22Rv1 (cell line): ENCODE measurements at regions not wholly inside any gene's neighbourhood (a gene's known extent, or its start where the extent isn't known, plus 50 kb on each side); places are given as distances from the start of the nearest gene placed in this dataset.

ENCODE experiments used
- ZFX ChIP-seq: fragments of 450-650 bp; IDR thresholded peaks from 2 replicates; pipeline ENCODE4 v1.6.1; 2017; ENCODE audit warnings: antibody characterized with exemption, borderline replicate concordance
- TF ChIP-seq, protein P1 (sequence below): fragments of 450-650 bp; IDR thresholded peaks from 2 replicates; pipeline ENCODE4 v1.5.1; 2017; ENCODE audit warnings: mild to moderate bottlenecking

DNA sequence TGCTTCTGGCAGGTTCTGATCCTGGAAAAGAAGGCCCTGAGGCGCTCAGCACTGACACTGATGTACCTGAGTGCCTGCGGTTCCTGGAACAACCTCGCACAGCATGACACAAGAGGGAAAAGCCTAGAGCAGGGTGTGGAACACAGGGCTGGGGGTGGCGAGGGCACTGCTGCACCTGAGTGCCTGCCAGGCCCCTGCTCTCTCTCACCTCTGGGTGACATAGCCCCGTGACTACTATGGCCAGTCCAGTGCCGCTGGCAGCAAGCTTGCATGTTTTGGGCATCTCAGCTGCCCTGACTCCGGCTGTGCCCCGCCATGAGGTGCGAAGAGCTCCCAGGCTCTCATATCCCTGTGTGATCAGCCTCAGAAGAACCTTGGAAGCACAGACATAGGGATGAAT lies 825.2 kb upstream of the SALL3 start:
- TF ChIP-seq, protein P1, sequence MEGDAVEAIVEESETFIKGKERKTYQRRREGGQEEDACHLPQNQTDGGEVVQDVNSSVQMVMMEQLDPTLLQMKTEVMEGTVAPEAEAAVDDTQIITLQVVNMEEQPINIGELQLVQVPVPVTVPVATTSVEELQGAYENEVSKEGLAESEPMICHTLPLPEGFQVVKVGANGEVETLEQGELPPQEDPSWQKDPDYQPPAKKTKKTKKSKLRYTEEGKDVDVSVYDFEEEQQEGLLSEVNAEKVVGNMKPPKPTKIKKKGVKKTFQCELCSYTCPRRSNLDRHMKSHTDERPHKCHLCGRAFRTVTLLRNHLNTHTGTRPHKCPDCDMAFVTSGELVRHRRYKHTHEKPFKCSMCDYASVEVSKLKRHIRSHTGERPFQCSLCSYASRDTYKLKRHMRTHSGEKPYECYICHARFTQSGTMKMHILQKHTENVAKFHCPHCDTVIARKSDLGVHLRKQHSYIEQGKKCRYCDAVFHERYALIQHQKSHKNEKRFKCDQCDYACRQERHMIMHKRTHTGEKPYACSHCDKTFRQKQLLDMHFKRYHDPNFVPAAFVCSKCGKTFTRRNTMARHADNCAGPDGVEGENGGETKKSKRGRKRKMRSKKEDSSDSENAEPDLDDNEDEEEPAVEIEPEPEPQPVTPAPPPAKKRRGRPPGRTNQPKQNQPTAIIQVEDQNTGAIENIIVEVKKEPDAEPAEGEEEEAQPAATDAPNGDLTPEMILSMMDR, result no peak
- TF ChIP-seq ZFX, result no peak
